ENCODE measurements at regions not wholly inside any gene's neighbourhood (a gene's known extent, or its start where the extent isn't known, plus 50 kb on each side); places are given as distances from the start of the nearest gene placed in this dataset.

DNA sequence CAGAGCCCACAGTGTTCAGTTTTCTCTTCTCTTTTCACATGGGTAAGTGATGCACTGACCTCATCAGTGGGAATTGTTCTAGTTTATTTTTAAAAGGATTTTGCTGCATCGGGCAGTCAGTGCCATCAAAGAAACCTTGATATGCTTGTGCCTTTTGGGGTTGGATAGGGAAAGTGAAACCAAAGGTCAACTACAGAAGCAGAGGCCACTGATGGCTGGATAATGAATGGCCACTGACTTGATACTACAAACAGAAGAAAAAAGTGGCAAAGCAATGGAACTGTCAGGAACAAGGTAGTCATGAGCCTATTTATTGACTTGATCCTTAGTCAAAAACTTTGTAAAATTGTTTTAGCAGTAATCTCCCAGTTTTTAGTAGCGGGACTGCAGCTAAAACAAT lies 636.3 kb upstream of the ZEB2 start:
- Histone ChIP-seq H3K9ac (ENCODE audit: low read length) (no peak overlapping the region), H3K27ac (ENCODE audit: low read depth, low read length) (no peak overlapping the region), H2AFZ (ENCODE audit: low read depth, low read length, poor library complexity, severe bottlenecking) (no peak overlapping the region), H3K4me2 (ENCODE audit: low read length) (no peak overlapping the region), H3K9me3 (ENCODE audit: control insufficient read depth in 1 of 2, insufficient read depth in 1 of 2, low read depth in 1 of 2, low read length in 2 of 2) (no peaks in the 10 kb centered on the region), H3K36me3 (ENCODE audit: control insufficient read depth in 1 of 2, insufficient read depth in 2 of 2, low read length in 2 of 2) (no peaks in the 10 kb centered on the region), H3K4me1 (ENCODE audit: control insufficient read depth in 1 of 2, insufficient read depth in 2 of 2, low read length in 2 of 2) (no peaks in the 10 kb centered on the region), H3K79me2 (ENCODE audit: insufficient read depth, low read length) (no peaks in the 10 kb centered on the region), H3K4me3 (replicated peaks in 1 of 2; ENCODE audit: low read depth in 1 of 2, low read length in 2 of 2) (no peak overlapping the region), H4K20me1 (ENCODE audit: insufficient read depth) (no peaks in the 10 kb centered on the region), H3K9me2 (ENCODE audit: insufficient read depth) (no peaks in the 10 kb centered on the region), H3K27me3 (ENCODE audit: insufficient read depth, low read length) (no peaks in the 10 kb centered on the region)
- TF ChIP-seq, protein P1, sequence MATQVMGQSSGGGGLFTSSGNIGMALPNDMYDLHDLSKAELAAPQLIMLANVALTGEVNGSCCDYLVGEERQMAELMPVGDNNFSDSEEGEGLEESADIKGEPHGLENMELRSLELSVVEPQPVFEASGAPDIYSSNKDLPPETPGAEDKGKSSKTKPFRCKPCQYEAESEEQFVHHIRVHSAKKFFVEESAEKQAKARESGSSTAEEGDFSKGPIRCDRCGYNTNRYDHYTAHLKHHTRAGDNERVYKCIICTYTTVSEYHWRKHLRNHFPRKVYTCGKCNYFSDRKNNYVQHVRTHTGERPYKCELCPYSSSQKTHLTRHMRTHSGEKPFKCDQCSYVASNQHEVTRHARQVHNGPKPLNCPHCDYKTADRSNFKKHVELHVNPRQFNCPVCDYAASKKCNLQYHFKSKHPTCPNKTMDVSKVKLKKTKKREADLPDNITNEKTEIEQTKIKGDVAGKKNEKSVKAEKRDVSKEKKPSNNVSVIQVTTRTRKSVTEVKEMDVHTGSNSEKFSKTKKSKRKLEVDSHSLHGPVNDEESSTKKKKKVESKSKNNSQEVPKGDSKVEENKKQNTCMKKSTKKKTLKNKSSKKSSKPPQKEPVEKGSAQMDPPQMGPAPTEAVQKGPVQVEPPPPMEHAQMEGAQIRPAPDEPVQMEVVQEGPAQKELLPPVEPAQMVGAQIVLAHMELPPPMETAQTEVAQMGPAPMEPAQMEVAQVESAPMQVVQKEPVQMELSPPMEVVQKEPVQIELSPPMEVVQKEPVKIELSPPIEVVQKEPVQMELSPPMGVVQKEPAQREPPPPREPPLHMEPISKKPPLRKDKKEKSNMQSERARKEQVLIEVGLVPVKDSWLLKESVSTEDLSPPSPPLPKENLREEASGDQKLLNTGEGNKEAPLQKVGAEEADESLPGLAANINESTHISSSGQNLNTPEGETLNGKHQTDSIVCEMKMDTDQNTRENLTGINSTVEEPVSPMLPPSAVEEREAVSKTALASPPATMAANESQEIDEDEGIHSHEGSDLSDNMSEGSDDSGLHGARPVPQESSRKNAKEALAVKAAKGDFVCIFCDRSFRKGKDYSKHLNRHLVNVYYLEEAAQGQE (IDR thresholded peaks at IDR 0.05; ENCODE audit: low read depth) = no peak
- no peak for TF ChIP-seq ELF1 (IDR thresholded peaks at IDR 0.05; ENCODE audit: borderline replicate concordance, low read depth)
- no peak for TF ChIP-seq POLR2AphosphoS5 (IDR thresholded peaks at IDR 0.05; ENCODE audit: low read depth, low read length)
- TF ChIP-seq, protein P2, sequence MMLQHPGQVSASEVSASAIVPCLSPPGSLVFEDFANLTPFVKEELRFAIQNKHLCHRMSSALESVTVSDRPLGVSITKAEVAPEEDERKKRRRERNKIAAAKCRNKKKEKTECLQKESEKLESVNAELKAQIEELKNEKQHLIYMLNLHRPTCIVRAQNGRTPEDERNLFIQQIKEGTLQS (IDR thresholded peaks at IDR 0.05) = no peak
- DNase-seq (ENCODE audit: low read depth, low spot score) (no peak), ATAC-seq (no peak)
- ChIA-PET RAD21 (ENCODE audit: low non-redundant PET in 1 of 2, low total read pairs in 2 of 2, uncharacterized antibody in 2 of 2, unreplicated experiment in 2 of 2) (no interaction called here), CTCF (no interaction called here), POLR2A (no interaction called here)
- intact Hi-C loops (cut with micrococcal nuclease) = no loop called here
- no TSS peak for BruUV-seq (replicated peaks)

DNA sequence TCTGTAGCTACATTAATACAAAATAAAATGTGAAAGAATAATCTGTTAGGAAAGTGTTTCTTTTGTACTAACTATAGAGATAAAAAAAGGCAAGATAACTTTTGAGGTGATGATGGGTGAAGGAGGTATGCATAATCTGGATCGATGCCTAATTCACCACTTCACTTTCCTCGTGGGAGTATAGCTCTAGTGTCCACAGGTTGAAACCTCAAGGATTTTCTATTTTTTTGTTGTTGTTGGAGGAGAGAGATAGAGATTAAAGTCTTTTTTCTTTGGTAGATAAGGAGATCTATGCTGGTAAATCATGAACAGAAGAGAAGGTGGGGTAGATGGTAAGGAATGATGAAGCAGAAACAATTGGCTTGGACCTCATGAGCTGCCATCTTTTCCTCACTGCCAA lies 635.3 kb upstream of the ZEB2 start:
- no TSS peak for BruUV-seq (replicated peaks)
- Histone ChIP-seq H3K9me2 (ENCODE audit: insufficient read depth) (no peaks in the 10 kb centered on the region), H3K27ac (ENCODE audit: low read depth, low read length) (no peak overlapping the region), H3K79me2 (ENCODE audit: insufficient read depth, low read length) (no peaks in the 10 kb centered on the region), H3K9me3 (ENCODE audit: control insufficient read depth in 1 of 2, insufficient read depth in 1 of 2, low read depth in 1 of 2, low read length in 2 of 2) (no peaks in the 10 kb centered on the region), H3K36me3 (ENCODE audit: control insufficient read depth in 1 of 2, insufficient read depth in 2 of 2, low read length in 2 of 2) (no peaks in the 10 kb centered on the region), H4K20me1 (ENCODE audit: insufficient read depth) (no peaks in the 10 kb centered on the region), H3K27me3 (ENCODE audit: insufficient read depth, low read length) (no peaks in the 10 kb centered on the region), H2AFZ (ENCODE audit: low read depth, low read length, poor library complexity, severe bottlenecking) (no peak overlapping the region), H3K4me2 (ENCODE audit: low read length) (no peak overlapping the region), H3K4me3 (replicated peaks in 1 of 2; ENCODE audit: low read depth in 1 of 2, low read length in 2 of 2) (no peak overlapping the region), H3K4me1 (ENCODE audit: control insufficient read depth in 1 of 2, insufficient read depth in 2 of 2, low read length in 2 of 2) (no peaks in the 10 kb centered on the region), H3K9ac (ENCODE audit: low read length) (no peak overlapping the region)
- RAD21 ChIA-PET (ENCODE audit: low non-redundant PET in 1 of 2, low total read pairs in 2 of 2, uncharacterized antibody in 2 of 2, unreplicated experiment in 2 of 2) = no interaction called here
- CTCF ChIA-PET = no interaction called here
- intact Hi-C loops (cut with micrococcal nuclease) = no loop called here
- no peak for ATAC-seq
- POLR2A ChIA-PET = no interaction called here
- DNase-seq (ENCODE audit: low read depth, low spot score) = no peak
- TF ChIP-seq, protein P3, sequence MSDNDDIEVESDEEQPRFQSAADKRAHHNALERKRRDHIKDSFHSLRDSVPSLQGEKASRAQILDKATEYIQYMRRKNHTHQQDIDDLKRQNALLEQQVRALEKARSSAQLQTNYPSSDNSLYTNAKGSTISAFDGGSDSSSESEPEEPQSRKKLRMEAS (IDR thresholded peaks at IDR 0.05) = no peak
- no peak for TF ChIP-seq CBX3 (IDR thresholded peaks at IDR 0.05; ENCODE audit: low read depth)
- TF ChIP-seq, protein P2 (IDR thresholded peaks at IDR 0.05) = no peak
- no peak for TF ChIP-seq JUND (IDR thresholded peaks at IDR 0.05)
- no peak for TF ChIP-seq ZNF274 (IDR thresholded peaks at IDR 0.05; ENCODE audit: low read depth, low read length)
- TF ChIP-seq, protein P4, sequence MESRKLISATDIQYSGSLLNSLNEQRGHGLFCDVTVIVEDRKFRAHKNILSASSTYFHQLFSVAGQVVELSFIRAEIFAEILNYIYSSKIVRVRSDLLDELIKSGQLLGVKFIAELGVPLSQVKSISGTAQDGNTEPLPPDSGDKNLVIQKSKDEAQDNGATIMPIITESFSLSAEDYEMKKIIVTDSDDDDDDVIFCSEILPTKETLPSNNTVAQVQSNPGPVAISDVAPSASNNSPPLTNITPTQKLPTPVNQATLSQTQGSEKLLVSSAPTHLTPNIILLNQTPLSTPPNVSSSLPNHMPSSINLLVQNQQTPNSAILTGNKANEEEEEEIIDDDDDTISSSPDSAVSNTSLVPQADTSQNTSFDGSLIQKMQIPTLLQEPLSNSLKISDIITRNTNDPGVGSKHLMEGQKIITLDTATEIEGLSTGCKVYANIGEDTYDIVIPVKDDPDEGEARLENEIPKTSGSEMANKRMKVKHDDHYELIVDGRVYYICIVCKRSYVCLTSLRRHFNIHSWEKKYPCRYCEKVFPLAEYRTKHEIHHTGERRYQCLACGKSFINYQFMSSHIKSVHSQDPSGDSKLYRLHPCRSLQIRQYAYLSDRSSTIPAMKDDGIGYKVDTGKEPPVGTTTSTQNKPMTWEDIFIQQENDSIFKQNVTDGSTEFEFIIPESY (IDR thresholded peaks at IDR 0.05; ENCODE audit: extremely low read depth, insufficient replicate concordance, low read length) = no peak
- TF ChIP-seq EGR1 (IDR thresholded peaks at IDR 0.05; ENCODE audit: low read depth) = no peak
- TF ChIP-seq CEBPB (IDR thresholded peaks at IDR 0.05; ENCODE audit: low read depth) = no peak
- no peak for TF ChIP-seq SIN3A (IDR thresholded peaks at IDR 0.05; ENCODE audit: low read depth)
- no peak for TF ChIP-seq EZH2 (IDR thresholded peaks at IDR 0.05)
- no peak for TF ChIP-seq ELF1 (IDR thresholded peaks at IDR 0.05; ENCODE audit: borderline replicate concordance, low read depth)
- no peak for TF ChIP-seq POLR2AphosphoS5 (IDR thresholded peaks at IDR 0.05; ENCODE audit: low read depth, low read length)
- no peak for TF ChIP-seq SP1 (IDR thresholded peaks at IDR 0.05; ENCODE audit: low read depth)
- TF ChIP-seq EZH2phosphoT487 (IDR thresholded peaks at IDR 0.05; ENCODE audit: borderline replicate concordance) = no peak
- no peak for TF ChIP-seq POLR2A (IDR thresholded peaks at IDR 0.05; ENCODE audit: borderline replicate concordance, extremely low read depth, insufficient read depth, insufficient read length)
- TF ChIP-seq RAD21 (IDR thresholded peaks at IDR 0.05; ENCODE audit: low read depth) = no peak
